ENCODE measurements at regions not wholly inside any gene's neighbourhood (a gene's known extent, or its start where the extent isn't known, plus 50 kb on each side); places are given as distances from the start of the nearest gene placed in this dataset.

GRCh38 chr5:85628153-85628552 lies 989.6 kb upstream of the COX7C start:
- TF ChIP-seq POLR2A (IDR thresholded peaks at IDR 0.05; ENCODE audit: low read length) (no peak), GATA1 (IDR thresholded peaks at IDR 0.05; ENCODE audit: low read depth, low read length) (no peak)

All from erythroblast (primary cell).